Lower leg skin (tissue), 4 donors: ENCODE measurements at regions not wholly inside any gene's neighbourhood (a gene's known extent, or its start where the extent isn't known, plus 50 kb on each side); places are given as distances from the start of the nearest gene placed in this dataset.
A peak's percentile ranks its signal among the peaks of the same experiment; 100 is the strongest.
"Not testable (repeated sequence)": the region's sequence is repeated elsewhere in the genome, so short reads cannot be mapped to it uniquely, and the experiment has no call there.

Experiments used
- DNase-seq, 2 donors: peaks; one replicate each; pipeline ENCODE4 v3.0.0-alpha.2; 2019; ENCODE audit warnings: low spot score in 2 of 2
- H3K4me3 ChIP-seq: fragments of 200-600 bp; sonication (generic); 2 replicates; pipeline ENCODE4 v1.5.1; 2017; ENCODE audit warnings: mild to moderate bottlenecking, low read depth; ENCODE audit not compliant: poor library complexity, severe bottlenecking
- POLR2A ChIP-seq, 2 donors: fragments of 450-650 bp; IDR thresholded peaks; one replicate each; pipeline ENCODE4 v1.6.1; 2016 to 2017; ENCODE audit warnings: antibody characterized with exemption in 2 of 2, mild to moderate bottlenecking in 1 of 2, moderate library complexity in 1 of 2
- WGBS, 2 donors: methylation state at CpG; one replicate each; pipeline ENCODE4 v1.1.5; 2018; 5-methylcytosine and 5-hydroxymethylcytosine counted together
- intact Hi-C: fragments of 100-400 bp; cut with DNase I; formaldehyde crosslinking; loops from one replicate; pipeline ENCODE4 v1.15.0; 2023; ENCODE audit warnings: low total_unique reads
- TF ChIP-seq, protein P1 (sequence below), 3 donors: fragments of 450-650 bp; IDR thresholded peaks; one replicate each; pipeline ENCODE4 v1.5.1; 2016; ENCODE audit warnings: antibody characterized with exemption in 3 of 3, mild to moderate bottlenecking in 3 of 3, moderate library complexity in 2 of 3

DNA sequence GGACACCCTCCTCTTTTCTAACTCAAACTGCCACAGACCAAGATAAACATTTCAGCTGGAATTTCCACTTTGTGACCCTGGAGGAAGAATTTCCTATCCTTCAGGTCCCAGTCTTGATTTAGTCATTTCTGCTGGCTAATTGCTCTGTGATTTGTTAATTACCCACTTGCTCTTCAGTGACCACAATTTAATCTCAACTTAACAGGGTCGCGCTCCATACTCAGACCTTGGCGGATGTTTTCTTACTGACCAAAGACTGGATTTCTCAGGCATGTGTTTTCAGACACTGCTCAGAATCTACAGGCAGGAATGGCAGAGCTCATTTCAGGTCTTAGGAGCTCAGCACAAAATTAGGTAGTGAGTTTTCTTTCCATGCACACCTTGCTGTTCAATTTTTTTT is 188.9 kb downstream of the ASMT start:
- intact Hi-C loops = no loop called here
- H3K4me3 ChIP-seq = no peak overlapping the region
- DNase-seq = no peak
- 92 to 93% methylated on average over 3 of the region's 3 CpGs for WGBS, 2 donors
- no peak for TF ChIP-seq POLR2A (IDR thresholded peaks at IDR 0.05)
- TF ChIP-seq, protein P1, sequence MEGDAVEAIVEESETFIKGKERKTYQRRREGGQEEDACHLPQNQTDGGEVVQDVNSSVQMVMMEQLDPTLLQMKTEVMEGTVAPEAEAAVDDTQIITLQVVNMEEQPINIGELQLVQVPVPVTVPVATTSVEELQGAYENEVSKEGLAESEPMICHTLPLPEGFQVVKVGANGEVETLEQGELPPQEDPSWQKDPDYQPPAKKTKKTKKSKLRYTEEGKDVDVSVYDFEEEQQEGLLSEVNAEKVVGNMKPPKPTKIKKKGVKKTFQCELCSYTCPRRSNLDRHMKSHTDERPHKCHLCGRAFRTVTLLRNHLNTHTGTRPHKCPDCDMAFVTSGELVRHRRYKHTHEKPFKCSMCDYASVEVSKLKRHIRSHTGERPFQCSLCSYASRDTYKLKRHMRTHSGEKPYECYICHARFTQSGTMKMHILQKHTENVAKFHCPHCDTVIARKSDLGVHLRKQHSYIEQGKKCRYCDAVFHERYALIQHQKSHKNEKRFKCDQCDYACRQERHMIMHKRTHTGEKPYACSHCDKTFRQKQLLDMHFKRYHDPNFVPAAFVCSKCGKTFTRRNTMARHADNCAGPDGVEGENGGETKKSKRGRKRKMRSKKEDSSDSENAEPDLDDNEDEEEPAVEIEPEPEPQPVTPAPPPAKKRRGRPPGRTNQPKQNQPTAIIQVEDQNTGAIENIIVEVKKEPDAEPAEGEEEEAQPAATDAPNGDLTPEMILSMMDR (IDR thresholded peaks at IDR 0.05) = no peak

DNA sequence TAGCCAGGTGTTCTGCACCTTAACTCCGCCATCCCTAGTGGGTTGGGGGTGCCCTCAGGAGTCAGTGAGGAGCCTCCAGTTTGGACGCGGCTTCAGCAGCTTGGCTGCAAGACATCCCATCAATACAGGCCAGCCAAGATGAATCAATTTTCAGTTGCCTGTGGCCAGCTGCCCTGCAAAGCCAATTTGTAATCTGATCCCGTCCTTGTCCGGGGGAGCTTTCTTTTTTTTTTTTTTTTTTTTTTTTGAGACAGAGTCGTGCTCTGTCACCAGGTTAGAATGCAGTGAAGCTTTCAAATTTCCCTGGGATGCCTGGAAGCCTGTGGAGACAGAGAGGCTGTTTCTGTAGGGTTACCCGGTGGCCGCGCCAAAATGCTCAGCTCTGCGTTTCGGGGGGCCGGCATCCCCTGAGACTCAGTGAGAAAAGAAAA is 192.5 kb downstream of the ASMT start:
- H3K4me3 ChIP-seq = no peak overlapping the region
- intact Hi-C loops = no loop called here
- TF ChIP-seq, protein P1 (IDR thresholded peaks at IDR 0.05) = no peak
- TF ChIP-seq POLR2A (IDR thresholded peaks at IDR 0.05) = no peak
- 14 to 21% methylated on average over 12 of the region's 12 CpGs for WGBS, 2 donors
- peak in 1 of 2 donors; percentile 58 for DNase-seq

DNA sequence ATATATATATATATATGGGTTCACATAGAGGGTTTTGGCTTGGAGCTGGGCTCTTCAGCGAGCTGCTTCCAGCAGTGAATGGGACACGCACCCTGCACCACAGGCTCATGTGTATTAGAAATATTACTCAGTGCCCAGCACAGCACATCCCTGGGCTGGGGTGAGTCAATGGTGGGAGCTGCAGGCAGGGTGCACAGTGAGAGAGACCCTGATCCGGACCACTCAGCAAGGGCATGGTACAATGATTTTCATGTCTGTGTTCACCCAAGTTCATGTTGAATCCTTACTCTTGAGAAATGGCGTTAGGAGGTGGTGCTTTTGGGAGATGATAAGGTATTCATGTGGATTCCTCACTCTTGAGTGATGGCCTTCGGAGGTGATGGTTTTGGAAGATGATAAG is 194.7 kb downstream of the ASMT start:
- no peak overlapping the region for H3K4me3 ChIP-seq
- WGBS, 2 donors = 92 to 95% methylated on average over 5 of the region's 5 CpGs
- no peak for TF ChIP-seq POLR2A (IDR thresholded peaks at IDR 0.05)
- TF ChIP-seq, protein P1 (IDR thresholded peaks at IDR 0.05) = no peak
- intact Hi-C loops = no loop called here
- peak in 1 of 2 donors; percentile 52 for DNase-seq

DNA sequence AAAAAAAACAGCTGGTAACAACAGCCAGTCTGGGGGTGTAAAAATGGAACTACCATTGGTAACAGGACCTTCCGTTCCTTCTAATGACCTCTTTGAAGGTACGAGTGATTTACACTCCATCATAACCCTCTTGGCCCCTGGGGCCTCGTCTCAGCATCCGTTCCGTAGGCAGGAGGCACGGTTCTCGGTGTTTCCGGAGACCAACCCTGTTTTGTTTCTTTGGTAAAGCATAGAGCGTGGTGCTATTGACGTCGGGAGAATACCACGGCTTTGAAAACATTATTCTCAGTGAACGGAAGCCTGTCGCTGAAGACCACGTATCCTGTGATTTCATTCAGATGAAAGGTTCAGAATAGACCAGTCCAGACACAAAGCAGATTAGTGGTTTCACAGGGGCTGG is 198.9 kb downstream of the ASMT start:
- TF ChIP-seq POLR2A (IDR thresholded peaks at IDR 0.05) = no peak
- TF ChIP-seq, protein P1 (IDR thresholded peaks at IDR 0.05) = no peak
- intact Hi-C loops = no loop called here
- H3K4me3 ChIP-seq = no peak overlapping the region
- 21 to 36% methylated on average over 15 of the region's 15 CpGs for WGBS, 2 donors
- peak in 1 of 2 donors; percentile 50 for DNase-seq

DNA sequence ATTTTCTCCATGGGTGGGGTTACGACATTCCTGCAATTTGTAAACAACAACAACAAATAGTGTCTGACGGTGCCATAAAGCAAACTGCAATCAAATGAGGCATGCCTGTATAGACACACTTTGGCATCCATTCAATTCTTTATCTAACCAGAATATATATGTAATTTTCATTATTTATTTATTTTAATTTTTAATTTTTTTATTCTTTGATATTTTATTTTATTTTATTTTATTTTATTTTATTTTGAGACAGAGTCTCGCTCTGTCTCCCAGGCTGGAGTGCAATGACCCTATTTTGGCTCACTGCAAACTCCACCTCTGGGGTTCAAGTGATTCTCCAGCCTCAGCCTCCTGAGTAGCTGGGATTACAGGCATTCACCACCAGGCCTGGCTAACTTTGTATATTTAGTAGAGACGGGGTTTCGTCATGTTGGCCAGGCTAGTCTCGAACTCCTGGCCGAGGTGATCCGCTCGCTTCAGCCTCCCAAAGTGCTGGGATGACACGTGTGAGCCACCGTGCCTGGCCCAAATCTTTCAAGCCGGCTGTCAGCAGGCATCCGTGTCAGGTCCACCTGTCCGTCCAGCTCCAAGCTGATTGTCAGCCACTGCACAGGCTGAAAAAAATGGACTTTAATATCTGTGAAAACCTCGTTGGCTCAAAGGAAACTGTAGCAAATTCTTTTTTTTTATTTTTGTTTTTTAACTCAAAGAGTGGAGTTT is 200.8 kb downstream of the ASMT start:
- TF ChIP-seq, protein P1 (IDR thresholded peaks at IDR 0.05) = no peak
- TF ChIP-seq POLR2A (IDR thresholded peaks at IDR 0.05) = no peak
- H3K4me3 ChIP-seq = no peak overlapping the region
- 92 to 95% methylated on average over 15 of the region's 15 CpGs for WGBS, 2 donors
- peak in 1 of 2 donors; percentile 25 for DNase-seq
- intact Hi-C loops = no loop called here

DNA sequence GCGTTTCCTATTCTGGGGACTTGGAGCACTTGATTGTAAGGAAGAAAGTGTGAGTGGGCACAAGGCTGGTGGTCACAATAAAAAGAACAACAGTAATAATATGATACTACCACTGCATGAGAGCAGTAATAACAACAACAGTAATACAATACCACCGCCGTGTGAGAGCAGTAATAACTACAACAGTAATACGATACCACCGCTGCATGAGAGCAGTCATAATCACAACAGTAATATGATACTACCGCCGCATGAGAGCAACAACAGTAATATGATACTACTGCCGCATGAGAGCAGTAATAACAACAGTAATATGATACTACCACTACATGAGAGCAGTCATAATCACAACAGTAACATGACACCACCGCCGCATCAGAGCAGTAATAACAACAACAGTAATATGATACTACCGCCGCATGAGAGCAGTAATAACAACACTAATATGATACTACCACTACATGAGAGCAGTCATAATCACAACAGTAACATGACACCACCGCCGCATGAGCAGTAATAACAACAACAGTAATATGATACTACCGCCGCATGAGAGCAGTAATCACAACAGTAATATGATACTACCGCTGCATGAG is 201.6 kb downstream of the ASMT start:
- DNase-seq = not testable (repeated sequence)
- 89 to 91% methylated on average over 17 of the region's 17 CpGs for WGBS, 2 donors

More for the DNA sequence above, 201.6 kb downstream of the ASMT start:
- intact Hi-C loops, H3K4me3 ChIP-seq: not testable (repeated sequence)
